K562 (cell line): ENCODE measurements at regions not wholly inside any gene's neighbourhood (a gene's known extent, or its start where the extent isn't known, plus 50 kb on each side); places are given as distances from the start of the nearest gene placed in this dataset.

ENCODE experiments used
- ATAC-seq: fragments of 200-7000 bp; cut with Tn5 transposase; 3 replicates; pipeline ENCODE4 v1.9.1; 2020; ENCODE audit warnings: moderate library complexity
- BruUV-seq: library from RNA; stranded (reverse); fragments of 400-500 nt; replicated peaks from 2 replicates; lab custom pipeline; 2021; lab: Mats Ljungman, UMichigan
- CTCF ChIA-PET: fragments of 300-600 bp; formaldehyde crosslinking; extraction: SDS; loops from one replicate; lab custom pipeline; 2021; ENCODE audit warnings: low intra/inter-chr PET ratio; lab: Yijun Ruan, JAX
- POLR2A ChIA-PET: fragments of 300-600, 350-650 bp; sonication (Branson Sonifier 250); formaldehyde crosslinking; extraction: SDS; loops from one replicate; lab custom pipeline; 2021; ENCODE audit warnings: antibody characterized with exemption, inconsistent platforms; lab: Yijun Ruan, JAX
- DNase-seq, 4 experiments: peaks; one replicate each; pipeline versions ENCODE4 v3.0.0 to v3.0.0-alpha.2; 2011 to 2018; ENCODE audit warnings: low spot score in 3 of 4, mixed read lengths in 3 of 4; ENCODE audit errors: extremely low read depth in 1 of 4
- FAIRE-seq: peaks from 2 replicates; lab custom pipeline; 2011; peaks lifted over from hg19 to GRCh38; lab: Jason Lieb, UNC
- H2AFZ ChIP-seq: 2 replicates; pipeline ENCODE4 v1.6.0; 2011; ENCODE audit warnings: low read depth, low read length, control low read depth, inconsistent platforms
- H3K27ac ChIP-seq: fragments of 200-600 bp; 3 replicates; pipeline ENCODE4 v1.8.0; 2011; ENCODE audit warnings: low read depth, mild to moderate bottlenecking, control low read depth, inconsistent platforms, low read length, moderate library complexity, mixed read lengths; ENCODE audit errors: extremely low read depth
- H3K27me3 ChIP-seq, 2 experiments: fragments of 300-600 bp in 1 of 2; 2 replicates in 1 of 2; 3 replicates in 1 of 2; pipeline versions ENCODE4 v1.6.0 to v1.8.0; 2011; ENCODE audit warnings: inconsistent platforms in 2 of 2, low read length in 2 of 2, mild to moderate bottlenecking in 1 of 2, mixed read lengths in 1 of 2, moderate library complexity in 1 of 2; ENCODE audit not compliant: control insufficient read depth in 2 of 2, insufficient read depth in 2 of 2
- H3K36me3 ChIP-seq: fragments of 300-600 bp; 3 replicates; pipeline ENCODE4 v1.8.0; 2011; ENCODE audit warnings: mild to moderate bottlenecking, low read length, inconsistent platforms; ENCODE audit not compliant: control insufficient read depth, insufficient read depth
- H3K4me1 ChIP-seq, 2 experiments: fragments of 200-600 bp in 1 of 2; replicated peaks in 1 of 2; 2 replicates in 1 of 2; 3 replicates in 1 of 2; pipeline versions ENCODE4 v1.5.1 to v1.8.0; 2011; ENCODE audit warnings: inconsistent platforms in 2 of 2, low read length in 2 of 2, mild to moderate bottlenecking in 1 of 2, mixed read lengths in 1 of 2, moderate library complexity in 1 of 2; ENCODE audit not compliant: control insufficient read depth in 2 of 2, insufficient read depth in 2 of 2
- H3K4me2 ChIP-seq: 2 replicates; pipeline ENCODE4 v1.6.1; 2011; ENCODE audit warnings: low read length, control low read depth, inconsistent platforms, mixed read lengths; ENCODE audit not compliant: insufficient read depth
- H3K4me3 ChIP-seq: fragments of 200-600 bp; sonication (generic), shearing (Covaris generic); 2 replicates; pipeline ENCODE4 v1.5.1; 2016; ENCODE audit warnings: control low read depth, inconsistent platforms
- H3K79me2 ChIP-seq: fragments of 200-600 bp; 3 replicates; pipeline ENCODE4 v1.8.0; 2011; ENCODE audit warnings: low read length, inconsistent platforms; ENCODE audit not compliant: control insufficient read depth, insufficient read depth
- H3K9ac ChIP-seq, 2 experiments: 2 replicates each; pipeline versions ENCODE4 v1.6.0 to v1.6.1; 2011; ENCODE audit warnings: low read depth in 2 of 2, low read length in 2 of 2, control low read depth in 1 of 2, inconsistent platforms in 1 of 2, mild to moderate bottlenecking in 1 of 2, mixed read lengths in 1 of 2; ENCODE audit not compliant: insufficient read depth in 1 of 2
- H3K9me1 ChIP-seq: one replicate; pipeline ENCODE4 v1.6.0; 2011; ENCODE audit warnings: inconsistent platforms, mild to moderate bottlenecking, low read length, moderate library complexity; ENCODE audit not compliant: control insufficient read depth, insufficient read depth
- H3K9me3 ChIP-seq: replicated peaks from 2 replicates; pipeline ENCODE4 v1.5.1; 2011; ENCODE audit warnings: low read depth, low read length, inconsistent platforms; ENCODE audit not compliant: control insufficient read depth, insufficient read depth
- H4K20me1 ChIP-seq: replicated peaks from 2 replicates; pipeline ENCODE4 v1.6.1; 2011; ENCODE audit warnings: low read length, inconsistent platforms, mixed read lengths; ENCODE audit not compliant: control insufficient read depth, insufficient read depth
- ADNP ChIP-seq: fragments of 200-800 bp; sonication (Bioruptor generic); IDR thresholded peaks from 2 replicates; pipeline ENCODE4 v1.6.1; 2016; ENCODE audit warnings: missing genetic modification characterization, missing compliant biosample characterization
- AFF1 ChIP-seq, 2 experiments: fragments of 450-650 bp; IDR thresholded peaks; 2 replicates each; pipeline ENCODE4 v1.6.1; 2018; ENCODE audit warnings: mild to moderate bottlenecking in 2 of 2, low read depth in 1 of 2; ENCODE audit not compliant: partially characterized antibody in 2 of 2
- CTBP1 ChIP-seq: fragments of 450-650 bp; IDR thresholded peaks from 2 replicates; pipeline ENCODE4 v1.6.1; 2016; ENCODE audit warnings: borderline replicate concordance
- E2F8 ChIP-seq: fragments of 450-650 bp; IDR thresholded peaks from 2 replicates; pipeline ENCODE4 v1.7.1; 2018; ENCODE audit warnings: mild to moderate bottlenecking, low read depth; ENCODE audit not compliant: partially characterized antibody
- ID3 ChIP-seq, 2 experiments: fragments of 250-450 bp in 1 of 2; fragments of 450-650 bp in 1 of 2; sonication (Bioruptor Pico) in 1 of 2; IDR thresholded peaks; 2 replicates each; pipeline versions ENCODE4 v1.6.1 to v1.8.0; 2016 to 2021; ENCODE audit warnings: mild to moderate bottlenecking in 2 of 2, moderate library complexity in 2 of 2, missing compliant biosample characterization in 1 of 2, missing genetic modification characterization in 1 of 2
- NR1H2 ChIP-seq: sonication (generic); formaldehyde crosslinking; IDR thresholded peaks from 2 replicates; pipeline ENCODE4 v1.4.0; 2020; ENCODE audit warnings: mild to moderate bottlenecking, missing genetic modification reagents
- POLR2B ChIP-seq: fragments of 450-650 bp; IDR thresholded peaks from 2 replicates; pipeline ENCODE4 v1.6.1; 2018; ENCODE audit warnings: low read depth; ENCODE audit not compliant: partially characterized antibody
- PTRF ChIP-seq: fragments of 450-650 bp; IDR thresholded peaks from 2 replicates; pipeline ENCODE4 v1.6.1; 2016; ENCODE audit warnings: mild to moderate bottlenecking, missing genetic modification characterization, missing compliant biosample characterization
- SPI1 ChIP-seq: IDR thresholded peaks from 2 replicates; pipeline ENCODE4 v1.6.1; 2011; ENCODE audit warnings: low read depth, low read length, control low read depth, borderline replicate concordance
- ZNF146 ChIP-seq: IDR thresholded peaks from one replicate; pipeline ENCODE4 v1.6.1; 2018; ENCODE audit warnings: missing compliant biosample characterization; ENCODE audit not compliant: unreplicated experiment
- ZNF639 ChIP-seq, 2 experiments: fragments of 200-800 bp in 1 of 2; sonication (Bioruptor generic) in 1 of 2; sonication (generic) in 1 of 2; formaldehyde crosslinking in 1 of 2; IDR thresholded peaks in 1 of 2; conservative IDR thresholded peaks in 1 of 2; 2 replicates each; pipeline versions ENCODE4 v1.5.0 to v1.6.1; 2016 to 2020; ENCODE audit warnings: missing compliant biosample characterization in 1 of 2, missing genetic modification characterization in 1 of 2, missing genetic modification reagents in 1 of 2
- ZNF655 ChIP-seq: fragments of 250-450 bp; sonication (Bioruptor Pico); IDR thresholded peaks from 2 replicates; pipeline ENCODE4 v1.5.0; 2021
- WGBS: fragments of 100-300 bp; shearing (Covaris generic); methylation state at CpG from one replicate; pipeline ENCODE4 v1.1.6; 2016; ENCODE audit warnings: low coverage, mixed read lengths; ENCODE audit not compliant: insufficient coverage; ENCODE audit errors: missing lambda C conversion rate; 5-methylcytosine and 5-hydroxymethylcytosine counted together
- in situ Hi-C: fragments of 300-500 bp; cut with MboI; formaldehyde crosslinking; loops from 4 replicates; pipeline ENCODE4 v1.15.0; 2018; ENCODE audit warnings: inconsistent platforms, mixed read lengths
- intact Hi-C: fragments of 100-400 bp; cut with micrococcal nuclease; formaldehyde crosslinking; loops from 2 replicates; pipeline ENCODE4 v1.14.2; 2022

GRCh38 chr1:56149761-56150160 is 429.6 kb downstream of the PLPP3 start:
- H3K4me3 ChIP-seq = no peak overlapping the region
- no peak overlapping the region for H3K27ac ChIP-seq
- TF ChIP-seq NR1H2 (CRISPR knock-in tag) = no peak
- TF ChIP-seq E2F8 = no peak
- no peak for TF ChIP-seq PTRF (tag)
- no peak for TF ChIP-seq ZNF639 (CRISPR knock-in tag; conservative IDR thresholded peaks at IDR 0.05 in 1 of 2, IDR thresholded peaks at IDR 0.05 in 1 of 2)
- no peak for TF ChIP-seq CTBP1
- no peak for TF ChIP-seq ZNF655 (CRISPR knock-in tag)
- TF ChIP-seq ZNF146 = no peak
- TF ChIP-seq POLR2B = no peak
- TF ChIP-seq SPI1 = no peak
- no peak for TF ChIP-seq ID3 (CRISPR knock-in tag; IDR thresholded peaks at IDR 0.05)
- no peak for TF ChIP-seq ID3 (tag; IDR thresholded peaks at IDR 0.05)
- no peak for TF ChIP-seq AFF1 (IDR thresholded peaks at IDR 0.05; ENCODE audit: low read depth in 1 of 2, partially characterized antibody in 2 of 2)
- TF ChIP-seq ADNP (tag) = no peak
- no peak overlapping the region for H2AFZ ChIP-seq
- no peaks in the 10 kb centered on the region for H3K9me1 ChIP-seq
- no peaks in the 10 kb centered on the region for H3K79me2 ChIP-seq
- 0 out of 2 replicates have a peak, but pooled peaks cover 2% of the 10 kb centered on the region for H3K9me3 ChIP-seq
- WGBS = 1% methylated on average over 6 of the region's 6 CpGs
- intact Hi-C loops = no loop called here
- H3K9ac ChIP-seq = no peak overlapping the region
- DNase-seq (no peak), ATAC-seq (no peak), FAIRE-seq (no peak)
- BruUV-seq = no TSS peak
- H3K36me3 ChIP-seq = no peaks in the 10 kb centered on the region
- ChIA-PET CTCF (no interaction called here), POLR2A (no interaction called here)
- H3K4me1 ChIP-seq = no peaks in the 10 kb centered on the region
- H3K4me2 ChIP-seq = no peak overlapping the region
- H3K27me3 ChIP-seq = no peaks in the 10 kb centered on the region
- H4K20me1 ChIP-seq = no peaks in the 10 kb centered on the region
- in situ Hi-C loops = no loop called here
